ENCODE measurements at regions not wholly inside any gene's neighbourhood (a gene's known extent, or its start where the extent isn't known, plus 50 kb on each side); places are given as distances from the start of the nearest gene placed in this dataset.

DNA sequence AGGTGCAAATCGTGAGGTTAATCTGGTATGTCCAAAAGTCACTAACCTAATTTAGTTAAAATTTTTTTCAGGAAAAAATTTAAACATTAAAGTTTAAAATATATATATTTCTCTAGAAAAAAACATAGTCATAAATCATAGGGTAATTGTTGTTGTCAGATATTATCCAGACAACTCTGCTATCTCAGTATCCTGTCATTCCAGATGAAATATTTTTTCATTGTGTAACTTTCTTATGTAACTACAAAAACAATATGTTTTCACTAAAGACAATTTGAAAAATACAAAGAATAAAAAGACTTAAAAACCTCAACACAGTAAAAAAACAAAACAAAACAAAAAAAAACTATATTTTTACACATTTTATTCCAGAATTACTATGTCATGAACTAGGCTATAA, 57.6 kb downstream of the TENT5A start:
- Mint-ChIP-seq H3K36me3 (ENCODE audit: low read depth) (no peaks in the 10 kb centered on the region), H3K4me1 (ENCODE audit: low read depth) (no peaks in the 10 kb centered on the region), H3K27me3 (ENCODE audit: low read depth) (no peaks in the 10 kb centered on the region), H3K9me3 (no peaks in the 10 kb centered on the region), H3K27ac (no peak overlapping the region), H3K4me3 (ENCODE audit: low read depth) (no peak overlapping the region)
- no peak for DNase-seq (ENCODE audit: low spot score)
- intact Hi-C loops (cut with micrococcal nuclease): no loop called here

DNA sequence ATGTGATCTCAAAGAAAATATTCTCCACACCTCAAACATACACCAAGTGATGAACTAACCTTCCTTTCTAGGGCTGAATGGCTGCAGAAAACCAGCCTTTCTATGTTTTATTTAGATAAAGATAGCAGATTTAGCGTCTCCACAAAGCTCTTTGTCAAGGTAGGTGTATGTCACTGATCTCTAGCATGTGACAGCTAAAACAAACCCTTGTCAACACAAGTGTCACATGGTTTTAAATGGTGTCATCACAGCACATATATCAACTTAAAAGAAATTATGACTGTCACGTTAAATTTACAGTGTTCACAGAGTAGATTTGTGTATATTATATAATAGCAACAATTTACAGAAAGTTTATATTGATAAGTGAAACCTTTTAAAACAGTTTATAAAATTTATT, 58.3 kb downstream of the TENT5A start:
- DNase-seq (ENCODE audit: low spot score): no peak
- intact Hi-C loops (cut with micrococcal nuclease): no loop called here
- no peaks in the 10 kb centered on the region for H3K27me3 Mint-ChIP-seq (ENCODE audit: low read depth)
- H3K4me3 Mint-ChIP-seq (ENCODE audit: low read depth): no peak overlapping the region
- no peaks in the 10 kb centered on the region for H3K36me3 Mint-ChIP-seq (ENCODE audit: low read depth)
- no peaks in the 10 kb centered on the region for H3K4me1 Mint-ChIP-seq (ENCODE audit: low read depth)
- no peak overlapping the region for H3K27ac Mint-ChIP-seq
- no peaks in the 10 kb centered on the region for H3K9me3 Mint-ChIP-seq

DNA sequence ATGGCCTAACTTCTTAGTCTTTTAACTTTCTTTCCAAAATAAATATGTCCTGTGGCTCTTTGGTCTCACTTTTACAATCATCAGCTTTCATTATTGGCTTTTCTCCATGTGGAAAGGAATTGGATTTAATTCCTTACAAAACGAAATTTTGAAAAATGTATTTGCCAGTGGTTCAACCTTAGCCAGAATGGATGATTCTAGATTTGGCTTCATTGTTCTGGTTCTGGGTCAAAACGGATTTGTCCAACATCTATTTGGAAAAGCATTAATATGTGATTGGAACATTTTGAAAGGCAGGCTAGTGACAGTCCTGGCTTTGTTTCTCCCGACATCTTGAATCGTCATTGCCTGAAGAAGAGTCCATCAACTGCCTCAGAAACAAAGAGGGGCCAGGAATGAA, 59.2 kb downstream of the TENT5A start:
- no peak overlapping the region for H3K4me3 Mint-ChIP-seq (ENCODE audit: low read depth)
- no peaks in the 10 kb centered on the region for H3K36me3 Mint-ChIP-seq (ENCODE audit: low read depth)
- H3K4me1 Mint-ChIP-seq (ENCODE audit: low read depth): no peaks in the 10 kb centered on the region
- no peak overlapping the region for H3K27ac Mint-ChIP-seq
- DNase-seq (ENCODE audit: low spot score): no peak
- no peaks in the 10 kb centered on the region for H3K27me3 Mint-ChIP-seq (ENCODE audit: low read depth)
- intact Hi-C loops (cut with micrococcal nuclease): no loop called here
- no peaks in the 10 kb centered on the region for H3K9me3 Mint-ChIP-seq

DNA sequence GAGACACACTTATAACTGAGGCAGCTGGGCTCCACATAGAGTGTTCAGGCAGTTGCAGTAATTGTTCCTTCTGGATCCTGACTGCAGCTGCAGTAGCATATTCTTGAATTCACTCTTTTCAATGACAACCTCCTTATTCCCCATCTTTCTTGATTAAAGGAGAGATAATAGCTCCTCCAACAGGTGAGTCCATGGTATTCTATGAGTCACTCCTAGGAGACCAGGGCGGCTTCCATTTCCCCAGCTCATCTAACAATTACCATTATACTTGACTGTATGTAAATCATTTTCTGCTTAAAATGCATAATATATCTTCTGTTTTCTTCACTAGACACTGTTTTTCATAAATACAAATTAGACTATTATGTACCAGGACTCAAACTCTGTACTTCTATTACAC, 62.4 kb downstream of the TENT5A start:
- Mint-ChIP-seq H3K4me1 (ENCODE audit: low read depth) (no peaks in the 10 kb centered on the region), H3K4me3 (ENCODE audit: low read depth) (no peak overlapping the region), H3K9me3 (no peaks in the 10 kb centered on the region), H3K36me3 (ENCODE audit: low read depth) (no peaks in the 10 kb centered on the region), H3K27ac (no peak overlapping the region), H3K27me3 (ENCODE audit: low read depth) (no peaks in the 10 kb centered on the region)
- intact Hi-C loops (cut with micrococcal nuclease): no loop called here
- DNase-seq (ENCODE audit: low spot score): no peak

DNA sequence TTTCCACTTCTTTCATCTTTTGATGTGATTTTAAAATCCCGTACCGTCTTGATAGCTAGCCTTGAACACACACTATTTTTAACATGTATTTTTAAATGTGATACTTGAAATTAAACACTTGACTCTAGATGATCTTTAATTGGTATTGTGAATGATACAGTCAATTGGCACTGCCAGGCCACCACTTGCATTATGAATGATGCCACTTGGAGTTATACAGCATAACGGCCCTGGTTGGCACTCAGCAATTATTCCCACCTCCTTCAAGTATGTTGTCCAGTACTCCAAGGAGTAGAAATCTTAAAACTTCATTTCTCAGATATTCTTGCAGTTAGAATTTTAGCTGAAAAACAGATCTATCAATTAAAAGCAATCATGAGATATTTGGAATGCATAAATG, 62.9 kb downstream of the TENT5A start:
- H3K36me3 Mint-ChIP-seq (ENCODE audit: low read depth): no peaks in the 10 kb centered on the region
- intact Hi-C loops (cut with micrococcal nuclease): no loop called here
- H3K4me1 Mint-ChIP-seq (ENCODE audit: low read depth): no peaks in the 10 kb centered on the region
- H3K9me3 Mint-ChIP-seq: no peaks in the 10 kb centered on the region
- H3K27ac Mint-ChIP-seq: no peak overlapping the region
- DNase-seq (ENCODE audit: low spot score): no peak
- no peaks in the 10 kb centered on the region for H3K27me3 Mint-ChIP-seq (ENCODE audit: low read depth)
- H3K4me3 Mint-ChIP-seq (ENCODE audit: low read depth): no peak overlapping the region

DNA sequence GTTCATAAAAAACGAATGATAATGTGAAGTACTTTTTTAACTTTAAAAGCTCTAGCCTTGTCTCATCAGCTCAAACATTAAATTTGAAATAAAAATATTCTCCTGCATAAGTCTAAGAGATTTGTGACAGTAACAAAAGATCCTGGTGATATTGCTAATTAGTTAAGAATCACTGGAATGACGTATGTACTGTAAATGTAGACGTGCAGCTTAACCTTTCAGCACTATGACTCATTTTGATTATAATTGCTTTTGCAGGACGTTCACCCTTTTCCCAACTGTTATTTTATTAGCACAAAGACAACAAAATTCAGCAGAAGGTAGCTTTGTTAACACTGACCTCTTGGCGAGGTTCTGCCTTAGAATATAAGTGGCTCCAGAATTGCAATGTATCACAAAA, 68.6 kb downstream of the TENT5A start:
- intact Hi-C loops (cut with micrococcal nuclease): no loop called here
- Mint-ChIP-seq H3K4me3 (ENCODE audit: low read depth) (no peak overlapping the region), H3K4me1 (ENCODE audit: low read depth) (no peaks in the 10 kb centered on the region), H3K27ac (no peak overlapping the region), H3K27me3 (ENCODE audit: low read depth) (no peaks in the 10 kb centered on the region), H3K9me3 (no peaks in the 10 kb centered on the region), H3K36me3 (ENCODE audit: low read depth) (no peaks in the 10 kb centered on the region)
- no peak for DNase-seq (ENCODE audit: low spot score)

DNA sequence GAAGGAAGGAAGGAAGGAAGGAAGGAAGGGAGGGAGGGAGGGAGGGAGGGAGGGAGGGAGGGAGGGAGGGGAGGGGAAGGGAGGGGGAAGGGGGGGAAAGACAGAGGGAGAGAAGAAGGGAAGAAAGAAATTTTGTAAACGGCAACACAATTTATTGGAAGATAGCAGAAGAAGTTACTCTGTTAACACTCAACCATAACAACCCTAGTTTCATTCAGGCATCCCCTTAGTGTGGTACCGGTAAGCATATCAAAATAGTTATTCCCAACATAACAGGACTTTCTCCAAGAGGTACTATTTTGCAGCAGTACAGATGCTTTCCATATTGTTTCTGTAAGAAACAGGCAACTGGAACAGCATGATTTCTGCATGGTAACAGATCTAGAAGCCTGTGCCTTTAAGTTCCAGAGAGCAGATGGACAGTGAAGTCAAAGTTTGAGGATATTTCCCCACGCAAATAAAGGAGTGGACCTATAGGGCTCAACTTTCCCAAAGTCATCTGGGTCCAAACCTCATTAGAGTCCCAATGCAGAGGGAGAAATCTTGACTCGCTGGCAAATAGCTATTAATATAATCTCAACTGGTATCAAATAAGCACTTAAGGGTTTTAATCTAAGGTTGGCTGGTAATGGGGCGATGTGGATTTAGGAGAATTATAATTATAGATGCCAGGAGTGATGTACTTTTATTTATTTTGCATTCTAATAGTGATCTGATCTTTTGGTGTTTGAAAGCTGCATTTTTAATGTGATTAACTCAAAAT, 69.4 kb downstream of the TENT5A start:
- Mint-ChIP-seq H3K4me1 (ENCODE audit: low read depth) (no peaks in the 10 kb centered on the region), H3K27me3 (ENCODE audit: low read depth) (no peaks in the 10 kb centered on the region), H3K4me3 (ENCODE audit: low read depth) (no peak overlapping the region), H3K9me3 (no peaks in the 10 kb centered on the region), H3K27ac (no peak overlapping the region), H3K36me3 (ENCODE audit: low read depth) (no peaks in the 10 kb centered on the region)
- no peak for DNase-seq (ENCODE audit: low spot score)
- intact Hi-C loops (cut with micrococcal nuclease): no loop called here

DNA sequence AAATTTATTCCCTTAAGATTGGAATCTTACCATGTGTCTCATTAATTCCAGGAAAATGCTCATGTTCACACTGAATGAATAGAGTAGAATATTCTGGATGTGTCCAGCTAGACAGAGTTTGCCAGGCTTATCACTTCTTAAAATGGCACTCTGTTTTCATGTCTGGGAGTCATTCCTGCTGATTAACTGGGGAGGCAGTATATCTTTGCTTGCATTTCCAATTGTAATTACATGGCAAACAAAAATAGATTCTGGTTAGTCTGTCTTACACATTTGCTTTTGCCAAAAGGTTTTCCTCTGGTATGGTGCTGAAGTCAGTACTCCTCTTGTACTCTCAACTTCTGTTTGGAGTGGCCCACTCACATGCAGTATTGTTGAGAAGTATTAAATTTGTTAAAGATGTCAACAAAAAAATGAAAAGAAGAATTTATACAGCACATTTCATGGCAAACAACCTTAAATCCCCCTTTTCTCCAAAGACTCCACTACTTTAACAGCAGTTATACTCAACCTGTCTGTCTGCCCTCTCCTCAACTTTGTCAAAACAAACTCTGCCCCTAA, 70.2 kb downstream of the TENT5A start:
- no peak overlapping the region for H3K27ac Mint-ChIP-seq
- intact Hi-C loops (cut with micrococcal nuclease): no loop called here
- DNase-seq (ENCODE audit: low spot score): no peak
- no peaks in the 10 kb centered on the region for H3K9me3 Mint-ChIP-seq
- H3K4me3 Mint-ChIP-seq (ENCODE audit: low read depth): no peak overlapping the region
- H3K27me3 Mint-ChIP-seq (ENCODE audit: low read depth): no peaks in the 10 kb centered on the region
- H3K4me1 Mint-ChIP-seq (ENCODE audit: low read depth): no peaks in the 10 kb centered on the region
- H3K36me3 Mint-ChIP-seq (ENCODE audit: low read depth): no peaks in the 10 kb centered on the region

DNA sequence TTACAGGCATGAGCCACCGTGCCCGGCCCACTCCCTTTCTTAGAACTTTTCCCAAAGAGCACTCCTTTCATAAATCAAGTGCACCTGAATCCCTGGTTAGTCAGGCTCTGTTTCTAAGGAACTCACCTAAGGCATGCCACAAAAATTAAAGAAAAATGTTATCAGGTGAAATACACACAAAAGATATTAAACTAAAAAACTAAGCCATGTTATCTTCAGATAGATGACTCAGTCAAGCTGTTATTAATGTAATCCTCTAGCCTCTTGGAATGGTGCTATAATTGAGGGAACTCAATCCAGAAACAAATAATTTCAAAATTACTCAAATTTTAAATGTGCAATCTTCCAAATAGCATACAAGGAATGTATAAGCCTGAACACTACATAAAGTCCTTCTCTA, 83.0 kb downstream of the TENT5A start:
- intact Hi-C loops (cut with micrococcal nuclease): no loop called here
- H3K4me1 Mint-ChIP-seq (ENCODE audit: low read depth): no peaks in the 10 kb centered on the region
- no peak overlapping the region for H3K4me3 Mint-ChIP-seq (ENCODE audit: low read depth)
- H3K9me3 Mint-ChIP-seq: no peaks in the 10 kb centered on the region
- no peaks in the 10 kb centered on the region for H3K27me3 Mint-ChIP-seq (ENCODE audit: low read depth)
- no peak overlapping the region for H3K27ac Mint-ChIP-seq
- no peak for DNase-seq (ENCODE audit: low spot score)
- no peaks in the 10 kb centered on the region for H3K36me3 Mint-ChIP-seq (ENCODE audit: low read depth)

DNA sequence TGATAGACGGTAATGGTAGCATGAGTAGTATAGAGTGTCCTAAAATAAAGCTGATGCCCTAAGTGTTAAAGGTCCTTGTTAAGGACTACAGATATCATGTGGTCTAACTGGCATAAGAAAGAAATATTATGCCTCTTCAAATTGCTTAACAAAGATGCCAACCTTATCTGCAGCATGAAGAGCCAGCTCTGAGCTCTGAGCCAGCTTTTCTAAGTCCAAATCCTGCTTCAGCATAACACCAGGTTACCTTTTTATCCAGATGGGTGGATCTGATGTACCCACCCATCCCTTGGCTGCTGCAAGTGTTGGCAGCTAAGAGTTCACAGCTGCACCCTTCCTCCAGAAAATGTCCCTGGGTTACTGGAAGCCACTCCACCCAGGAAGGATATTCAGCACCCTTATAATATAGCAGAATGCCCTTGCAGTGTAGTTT, 83.8 kb downstream of the TENT5A start:
- H3K4me1 Mint-ChIP-seq (ENCODE audit: low read depth): no peaks in the 10 kb centered on the region

DNA sequence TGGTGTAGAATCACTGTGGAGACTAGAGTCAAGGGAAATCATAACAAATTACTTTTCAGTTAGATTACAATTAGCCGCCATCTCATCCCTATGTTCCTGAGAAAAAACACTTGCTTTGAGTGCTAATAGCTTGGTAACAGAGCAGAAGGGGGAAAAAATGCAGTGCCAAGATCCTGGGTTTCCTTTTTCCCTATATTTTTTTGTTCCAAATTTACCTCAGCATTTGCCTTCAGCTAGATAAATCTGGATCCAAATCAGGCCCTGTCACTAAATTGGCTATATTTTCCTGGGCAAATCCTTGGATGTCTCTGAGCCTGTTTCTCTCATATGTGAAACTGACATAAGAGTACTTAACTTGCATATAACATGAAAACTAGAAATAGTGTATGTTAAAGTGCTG, 86.0 kb downstream of the TENT5A start:
- Mint-ChIP-seq H3K4me1 (ENCODE audit: low read depth) (no peaks in the 10 kb centered on the region), H3K27ac (no peak overlapping the region), H3K4me3 (ENCODE audit: low read depth) (no peak overlapping the region), H3K36me3 (ENCODE audit: low read depth) (no peaks in the 10 kb centered on the region), H3K9me3 (no peaks in the 10 kb centered on the region), H3K27me3 (ENCODE audit: low read depth) (no peaks in the 10 kb centered on the region)
- intact Hi-C loops (cut with micrococcal nuclease): no loop called here
- DNase-seq (ENCODE audit: low spot score): no peak

More for the DNA sequence above, 83.8 kb downstream of the TENT5A start:
- Mint-ChIP-seq H3K27me3 (ENCODE audit: low read depth) (no peaks in the 10 kb centered on the region), H3K36me3 (ENCODE audit: low read depth) (no peaks in the 10 kb centered on the region), H3K27ac (no peak overlapping the region), H3K9me3 (no peaks in the 10 kb centered on the region), H3K4me3 (ENCODE audit: low read depth) (no peak overlapping the region)
- intact Hi-C loops (cut with micrococcal nuclease): no loop called here
- no peak for DNase-seq (ENCODE audit: low spot score)

DNA sequence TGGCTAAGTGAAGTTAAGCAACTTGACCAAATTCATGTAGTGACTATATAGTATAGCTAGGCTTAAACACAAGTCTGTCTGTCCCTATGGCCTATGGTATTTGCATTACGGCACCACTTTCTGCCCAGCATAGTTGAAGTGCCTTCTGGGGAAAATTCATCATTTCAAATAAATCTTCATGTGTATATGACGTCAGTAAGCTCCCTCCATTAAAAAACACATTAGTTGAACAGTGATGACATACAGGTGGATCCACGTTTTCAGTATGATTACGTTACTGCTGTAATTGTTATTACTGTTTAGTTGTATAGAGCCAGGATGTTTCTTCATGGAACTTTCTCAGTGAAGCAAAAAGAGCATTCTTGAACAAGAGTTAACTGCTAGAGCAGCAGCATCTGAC, 96.2 kb downstream of the TENT5A start:
- intact Hi-C loops (cut with micrococcal nuclease): no loop called here
- H3K4me1 Mint-ChIP-seq (ENCODE audit: low read depth): no peaks in the 10 kb centered on the region
- H3K4me3 Mint-ChIP-seq (ENCODE audit: low read depth): no peak overlapping the region
- H3K27ac Mint-ChIP-seq: no peak overlapping the region
- H3K27me3 Mint-ChIP-seq (ENCODE audit: low read depth): no peaks in the 10 kb centered on the region
- H3K36me3 Mint-ChIP-seq (ENCODE audit: low read depth): no peaks in the 10 kb centered on the region
- H3K9me3 Mint-ChIP-seq: no peaks in the 10 kb centered on the region
- DNase-seq (ENCODE audit: low spot score): no peak

DNA sequence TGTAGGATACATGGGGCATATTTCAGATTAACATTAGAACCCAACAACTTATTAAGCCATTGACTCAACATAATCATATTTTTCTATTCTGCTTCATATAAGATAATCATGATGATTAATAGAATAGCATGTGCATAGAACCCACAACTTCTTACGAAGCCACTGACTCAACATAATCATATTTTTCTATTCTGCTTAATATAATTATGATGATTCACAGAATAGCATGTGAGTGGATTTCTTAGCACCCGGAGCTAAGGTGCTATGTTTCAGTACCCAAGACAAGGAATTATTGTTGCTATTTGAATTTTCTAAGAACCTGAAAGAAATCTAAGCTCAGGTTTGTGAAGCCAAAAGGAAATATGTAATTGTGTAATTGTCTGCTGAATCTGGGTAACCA, 96.8 kb downstream of the TENT5A start:
- H3K27ac Mint-ChIP-seq: no peak overlapping the region

DNA sequence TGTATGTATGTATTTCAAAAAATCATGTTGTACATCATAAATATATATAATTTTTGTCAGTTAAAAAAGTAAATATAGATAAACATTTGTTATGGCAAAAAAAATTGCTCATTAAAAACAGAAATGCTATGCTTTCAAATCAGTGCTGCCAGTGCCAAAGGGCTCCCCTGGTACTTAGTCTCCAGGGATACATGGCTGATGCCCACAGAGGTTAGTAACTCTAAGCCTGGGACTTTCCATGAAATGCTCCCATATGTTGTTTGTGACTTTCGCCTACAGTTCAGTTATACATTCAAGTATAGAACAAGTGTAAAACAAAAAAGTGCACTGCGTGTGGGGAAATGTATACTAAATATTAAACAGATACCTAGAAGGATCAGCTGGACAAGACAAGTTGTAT, 104.0 kb downstream of the TENT5A start:
- Mint-ChIP-seq H3K36me3 (ENCODE audit: low read depth) (no peaks in the 10 kb centered on the region), H3K4me1 (ENCODE audit: low read depth) (no peaks in the 10 kb centered on the region)

More for the DNA sequence above, 96.8 kb downstream of the TENT5A start:
- Mint-ChIP-seq H3K9me3 (no peaks in the 10 kb centered on the region), H3K36me3 (ENCODE audit: low read depth) (no peaks in the 10 kb centered on the region), H3K27me3 (ENCODE audit: low read depth) (no peaks in the 10 kb centered on the region), H3K4me3 (ENCODE audit: low read depth) (no peak overlapping the region), H3K4me1 (ENCODE audit: low read depth) (no peaks in the 10 kb centered on the region)
- DNase-seq (ENCODE audit: low spot score): no peak
- intact Hi-C loops (cut with micrococcal nuclease): no loop called here

More for the DNA sequence above, 104.0 kb downstream of the TENT5A start:
- Mint-ChIP-seq H3K9me3 (no peaks in the 10 kb centered on the region), H3K27ac (no peak overlapping the region), H3K27me3 (ENCODE audit: low read depth) (no peaks in the 10 kb centered on the region), H3K4me3 (ENCODE audit: low read depth) (no peak overlapping the region)
- DNase-seq (ENCODE audit: low spot score): no peak
- intact Hi-C loops (cut with micrococcal nuclease): no loop called here
